ENCODE measurements at regions not wholly inside any gene's neighbourhood (a gene's known extent, or its start where the extent isn't known, plus 50 kb on each side); places are given as distances from the start of the nearest gene placed in this dataset.
"Not testable (repeated sequence)": the region's sequence is repeated elsewhere in the genome, so short reads cannot be mapped to it uniquely, and the experiment has no call there.

DNA sequence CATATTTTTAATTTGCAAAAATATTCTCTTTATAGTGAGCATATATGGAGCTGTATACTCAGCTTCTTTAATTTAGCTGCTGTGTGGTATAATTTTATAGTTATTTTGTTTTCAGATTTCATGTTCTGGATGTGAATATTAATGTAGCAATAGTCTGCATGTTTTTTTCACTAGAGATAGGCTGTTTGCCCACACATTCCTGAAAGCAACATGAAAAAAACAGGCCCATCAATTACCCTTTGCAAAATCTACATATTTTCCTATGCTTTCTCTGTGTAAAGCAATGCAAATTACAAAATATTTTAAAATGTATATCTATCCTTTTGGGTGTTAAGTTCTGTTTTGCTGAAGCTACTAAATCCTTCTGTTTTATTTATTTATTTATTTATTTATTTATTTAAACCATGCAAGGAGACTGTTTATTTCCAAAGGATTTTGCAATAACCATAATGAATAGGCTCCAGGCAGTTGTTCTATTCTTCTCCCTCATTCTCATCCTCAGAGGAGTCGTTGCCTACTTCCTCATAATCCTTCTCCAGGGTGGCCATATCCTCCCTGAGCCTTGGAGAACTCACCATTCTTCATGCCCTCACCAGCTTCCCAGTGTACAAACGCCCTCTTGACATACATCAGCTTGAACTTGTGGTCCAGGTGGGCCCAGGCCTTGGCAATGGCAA, 277.1 kb downstream of the ANKRD50 start:
- no peak for DNase-seq (ENCODE audit: low read depth in 1 of 2, low spot score in 1 of 2)

DNA sequence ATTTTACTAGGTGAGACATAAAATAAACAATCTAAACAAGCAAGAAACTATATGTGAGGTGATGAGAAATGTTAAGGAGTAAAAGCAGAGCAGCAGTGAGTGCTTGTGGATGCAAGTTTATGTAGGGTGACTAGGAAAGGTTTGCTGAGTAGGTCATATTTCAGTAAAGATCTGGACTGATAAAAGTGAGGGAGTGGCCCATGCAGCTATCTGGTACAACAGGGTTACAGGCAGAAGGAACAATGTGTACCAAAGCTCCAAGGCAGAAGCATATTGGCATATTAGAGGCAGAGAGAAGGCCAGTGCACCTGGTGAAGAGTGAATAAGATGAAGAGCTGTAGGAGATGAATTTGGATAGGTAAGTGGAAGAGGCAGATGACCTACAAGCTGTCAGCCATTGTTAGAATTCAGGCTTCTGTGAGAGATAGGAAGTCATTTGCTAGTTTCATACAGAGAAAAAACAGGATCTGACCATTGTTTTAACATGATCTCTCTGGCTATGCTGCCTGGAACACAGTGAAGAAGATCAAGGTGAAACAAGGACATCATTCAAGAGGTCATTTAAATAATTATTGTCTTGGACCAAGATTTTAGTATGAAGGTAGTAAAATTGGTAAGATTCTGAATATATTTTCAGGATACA, 274.6 kb downstream of the ANKRD50 start:
- DNase-seq (ENCODE audit: low read depth in 1 of 2, low spot score in 1 of 2) = no peak

DNA sequence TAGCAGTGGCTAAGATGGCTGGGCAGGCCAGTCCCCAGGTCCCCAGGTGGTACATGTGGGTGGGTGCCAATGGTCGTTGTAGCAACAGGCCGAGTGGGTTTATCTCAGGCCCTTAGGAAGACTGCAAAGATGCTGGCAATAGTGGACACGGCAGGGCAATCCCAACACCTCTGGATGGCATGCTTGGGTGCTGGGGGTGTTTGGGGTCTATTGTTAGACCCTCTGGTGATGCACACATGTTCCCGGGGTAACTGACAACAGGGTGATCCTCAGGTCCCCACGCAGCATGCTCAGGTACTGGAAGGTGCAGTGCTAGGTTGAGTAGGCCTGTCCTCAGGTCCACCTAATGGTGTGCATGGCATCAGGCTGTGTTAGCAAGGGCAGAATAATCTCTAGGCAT, 267.5 kb downstream of the ANKRD50 start:
- DNase-seq (ENCODE audit: low read depth in 1 of 2, low spot score in 1 of 2) = no peak

DNA sequence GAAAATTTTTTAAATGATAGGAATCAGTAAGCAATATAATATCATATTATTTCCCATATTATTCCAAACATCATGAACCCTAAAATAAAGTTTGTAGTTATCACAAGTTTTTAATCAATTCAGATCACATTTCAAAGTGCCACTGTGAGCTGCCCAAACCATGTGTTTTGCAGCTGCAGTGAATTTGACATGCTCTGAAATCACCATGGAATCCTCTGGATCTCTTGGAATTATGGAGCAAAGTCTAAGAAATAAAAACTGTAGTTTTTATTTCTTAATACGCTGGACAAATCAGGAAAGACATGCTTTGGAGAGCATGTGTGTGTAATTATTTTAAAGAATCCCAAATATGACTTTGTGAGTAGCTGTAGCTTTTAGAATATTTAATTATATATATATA, 262.7 kb downstream of the ANKRD50 start:
- DNase-seq (ENCODE audit: low read depth in 1 of 2, low spot score in 1 of 2) = no peak

DNA sequence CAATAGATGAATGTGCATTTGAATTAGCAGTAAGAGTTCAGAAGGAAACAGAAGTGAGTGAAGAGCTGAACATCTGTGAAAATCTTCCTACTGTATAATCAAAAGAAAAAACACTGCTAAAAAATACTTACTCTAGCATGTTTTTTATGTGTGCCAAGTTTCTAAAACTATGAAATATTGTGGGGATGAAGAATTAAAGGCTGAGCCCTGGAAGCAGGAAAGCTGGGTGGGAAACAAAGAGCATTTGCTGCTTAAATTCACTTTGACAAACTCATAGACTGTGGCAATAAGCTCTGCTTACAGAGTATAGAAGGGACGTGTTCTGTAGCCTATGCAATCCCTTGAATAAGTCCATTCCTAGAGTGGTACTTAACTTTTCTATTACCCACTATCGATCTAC, 261.7 kb downstream of the ANKRD50 start:
- no peak for DNase-seq (ENCODE audit: low read depth in 1 of 2, low spot score in 1 of 2)

DNA sequence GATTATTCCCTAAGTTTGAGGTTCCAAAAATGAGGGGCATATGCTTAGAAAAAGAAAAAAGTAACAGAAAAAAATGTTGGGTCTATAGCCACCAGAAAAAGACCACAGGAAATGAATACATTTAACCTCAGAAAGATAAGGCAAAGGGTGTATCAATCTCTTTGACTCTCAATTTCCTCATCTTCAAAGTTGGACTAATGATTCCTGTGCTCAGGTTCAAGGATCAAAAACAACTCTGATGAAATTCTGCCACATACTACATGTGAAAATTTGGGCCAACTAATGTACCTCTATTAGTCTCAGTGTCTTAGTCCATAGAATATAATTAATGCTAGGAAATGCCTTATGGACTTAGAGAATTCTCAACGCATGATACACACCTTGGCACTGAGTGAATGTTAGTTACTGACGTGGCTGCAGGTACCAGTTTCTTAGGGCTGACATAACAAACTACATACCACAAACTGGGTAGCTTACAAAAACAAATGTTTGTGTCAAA, 257.7 kb downstream of the ANKRD50 start:
- DNase-seq (ENCODE audit: low read depth in 1 of 2, low spot score in 1 of 2) = no peak

DNA sequence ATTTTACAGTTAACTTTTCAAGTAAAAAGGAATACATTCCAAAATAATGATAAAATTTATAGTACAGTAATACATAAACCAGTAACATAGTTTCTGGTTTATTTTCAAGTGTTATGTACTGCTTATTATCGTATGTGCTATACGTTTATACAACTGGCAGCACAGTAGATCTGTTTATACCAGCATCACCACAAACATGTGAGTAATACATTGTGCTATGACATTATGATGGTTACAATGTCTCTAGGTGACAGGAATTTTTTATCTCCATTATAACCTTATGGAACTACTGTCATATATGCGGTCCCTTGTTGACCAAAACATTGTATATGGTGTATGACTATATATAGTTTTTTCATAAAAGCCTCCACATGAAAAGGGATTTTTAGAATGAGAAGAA, 256.9 kb downstream of the ANKRD50 start:
- DNase-seq (ENCODE audit: low read depth in 1 of 2, low spot score in 1 of 2) = no peak

DNA sequence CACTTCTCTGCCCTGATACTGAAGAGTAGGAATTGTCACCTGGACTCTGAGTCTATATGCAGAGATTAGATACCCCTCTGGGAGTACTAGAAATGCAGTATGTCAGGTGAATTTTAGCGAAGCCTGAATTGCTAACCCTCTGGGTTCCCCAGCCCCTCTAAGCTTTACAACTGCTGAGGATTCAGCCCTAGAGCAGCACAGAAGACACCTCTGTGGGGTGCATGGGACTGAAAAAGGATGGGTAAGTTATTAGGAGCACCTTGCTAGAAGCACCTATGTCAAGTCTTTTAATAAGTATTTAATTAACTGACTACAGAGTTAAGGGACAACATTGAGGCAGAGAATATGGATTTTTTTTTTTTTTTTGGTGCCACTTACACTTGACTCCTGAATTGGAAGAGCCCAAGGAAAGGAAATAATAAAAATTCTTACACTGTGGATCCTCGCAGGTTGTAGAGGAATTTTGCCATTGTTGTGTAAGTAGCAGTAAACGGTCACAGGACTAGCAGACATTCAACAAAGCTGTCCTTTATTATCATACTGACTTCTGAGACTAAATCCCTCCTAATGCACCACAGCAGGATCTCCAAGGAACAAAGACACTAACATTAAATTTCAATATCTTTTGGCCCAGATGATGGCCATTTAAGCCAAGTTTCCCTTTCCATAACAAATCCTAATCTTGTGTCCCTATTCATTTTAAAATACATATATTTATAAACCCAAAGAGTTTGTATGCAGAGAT, 253.2 kb downstream of the ANKRD50 start:
- no peak for DNase-seq (ENCODE audit: low read depth in 1 of 2, low spot score in 1 of 2)

DNA sequence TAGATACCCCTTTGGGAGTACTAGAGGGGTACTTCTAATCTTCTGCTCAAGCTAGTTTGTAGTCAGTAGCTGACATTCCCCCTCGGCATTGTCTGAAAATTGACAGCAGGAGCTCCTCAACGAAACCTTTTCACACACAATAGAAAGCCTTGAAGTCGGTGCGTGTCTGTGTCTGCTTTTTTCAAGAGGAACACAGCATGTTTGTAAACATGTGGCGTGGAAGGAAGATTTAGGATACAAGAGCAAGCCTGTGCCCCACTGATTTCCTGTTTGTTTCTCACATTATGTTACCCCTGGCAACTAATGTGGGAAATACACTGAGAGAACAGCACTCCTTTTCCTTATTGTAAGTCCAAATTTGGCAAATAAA, 252.6 kb downstream of the ANKRD50 start:
- DNase-seq (ENCODE audit: low read depth in 1 of 2, low spot score in 1 of 2) = no peak

DNA sequence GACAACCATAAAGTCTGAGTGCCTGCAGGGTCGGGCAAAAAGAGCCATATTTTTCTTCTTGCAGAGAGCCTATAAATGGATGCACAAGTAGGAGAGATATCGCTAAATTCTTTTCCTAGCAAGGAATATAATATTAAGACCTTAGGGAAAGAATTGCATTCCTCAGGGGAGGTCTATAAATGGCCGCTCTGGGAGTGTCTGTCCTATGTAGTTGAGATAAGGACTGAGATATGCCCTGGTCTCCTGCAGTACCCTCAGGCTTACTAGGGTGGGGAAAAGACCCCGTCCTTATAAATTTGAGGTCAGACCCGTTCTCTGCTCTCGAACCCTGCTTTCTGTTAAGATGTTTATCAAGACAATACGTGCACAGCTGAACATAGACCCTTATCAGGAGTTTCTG, 250.9 kb downstream of the ANKRD50 start:
- not testable (repeated sequence) for DNase-seq (ENCODE audit: low read depth in 1 of 2, low spot score in 1 of 2)

DNA sequence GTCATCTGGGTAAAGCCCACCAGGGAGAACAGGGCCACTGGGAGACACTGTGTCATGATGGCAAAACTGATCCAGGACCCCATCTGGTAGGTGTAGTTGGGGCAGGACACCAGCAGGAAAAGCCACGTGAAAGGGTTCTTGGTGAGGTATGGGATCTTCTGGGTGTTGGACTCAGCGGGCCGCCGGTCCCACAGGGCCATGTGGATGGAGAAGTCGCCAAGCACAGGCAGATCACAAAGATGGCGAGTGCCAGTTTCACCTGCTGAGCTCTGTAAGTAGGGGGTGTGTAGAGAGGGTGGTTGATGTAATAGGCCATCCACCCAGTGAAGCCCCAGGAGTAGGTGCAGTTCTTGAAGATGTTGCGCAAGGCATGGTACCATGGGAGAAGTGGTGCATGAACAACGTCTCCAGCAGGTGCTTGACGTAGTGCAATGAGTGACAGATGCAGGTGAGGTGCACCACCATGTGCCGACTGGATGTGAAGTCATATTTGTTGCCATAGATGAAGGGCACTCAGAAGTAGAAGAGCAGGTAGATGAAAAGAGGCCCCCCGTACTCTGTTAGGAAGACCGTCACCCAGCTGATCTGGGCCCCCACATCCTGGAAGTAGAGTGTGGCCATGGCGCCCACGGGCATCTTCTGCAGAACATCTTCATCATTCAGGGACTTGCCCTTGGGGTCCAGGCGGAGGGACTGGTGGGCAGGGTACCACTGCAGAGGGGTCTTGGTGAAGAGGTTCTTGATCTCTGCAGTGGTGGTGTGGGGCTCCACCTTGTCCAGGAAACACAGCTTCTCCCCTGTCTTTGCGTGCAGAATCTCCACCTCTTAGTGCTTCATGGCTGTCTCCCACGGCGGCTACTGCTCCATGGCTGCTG, 249.3 kb downstream of the ANKRD50 start:
- no peak for DNase-seq (ENCODE audit: low read depth in 1 of 2, low spot score in 1 of 2)

DNA sequence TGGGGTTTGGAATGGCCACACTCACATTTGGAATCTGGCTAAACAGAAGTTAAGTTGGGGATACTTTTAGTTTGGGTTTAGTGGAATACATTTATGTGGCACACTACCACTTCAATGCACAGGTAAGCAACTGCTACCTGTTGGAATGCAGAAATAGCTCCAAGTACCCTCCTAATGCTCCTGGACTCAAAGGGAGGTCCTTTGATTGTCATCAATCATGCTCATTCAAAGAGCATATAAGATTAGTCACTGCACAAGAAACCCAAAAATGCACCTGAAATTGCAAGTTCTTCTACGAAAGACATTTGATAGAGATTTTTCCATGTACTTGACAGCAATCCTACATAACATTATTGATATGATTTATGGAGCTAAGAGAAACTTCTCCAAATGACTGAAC, 247.7 kb downstream of the ANKRD50 start:
- DNase-seq (ENCODE audit: low read depth in 1 of 2, low spot score in 1 of 2) = no peak

DNA sequence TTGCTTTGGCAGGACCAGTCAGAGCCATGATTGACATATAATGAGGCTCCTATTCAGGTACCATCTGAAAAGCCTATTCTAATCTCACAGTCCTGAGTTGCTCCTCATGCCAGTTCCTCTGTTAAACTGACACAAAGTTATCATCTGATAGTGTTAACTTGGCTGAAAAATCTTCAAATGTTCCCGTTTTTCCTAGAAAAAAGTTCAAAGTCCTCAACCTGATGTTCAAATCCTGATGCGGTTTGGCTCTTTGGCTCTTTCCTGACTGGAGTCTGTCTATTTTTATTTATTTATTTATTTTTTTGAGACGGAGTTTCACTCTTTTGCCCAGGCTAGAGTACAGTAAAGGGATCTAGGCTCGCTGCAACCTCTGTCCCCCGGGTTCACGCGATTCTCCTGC, 244.2 kb downstream of the ANKRD50 start:
- DNase-seq (ENCODE audit: low read depth in 1 of 2, low spot score in 1 of 2) = no peak

DNA sequence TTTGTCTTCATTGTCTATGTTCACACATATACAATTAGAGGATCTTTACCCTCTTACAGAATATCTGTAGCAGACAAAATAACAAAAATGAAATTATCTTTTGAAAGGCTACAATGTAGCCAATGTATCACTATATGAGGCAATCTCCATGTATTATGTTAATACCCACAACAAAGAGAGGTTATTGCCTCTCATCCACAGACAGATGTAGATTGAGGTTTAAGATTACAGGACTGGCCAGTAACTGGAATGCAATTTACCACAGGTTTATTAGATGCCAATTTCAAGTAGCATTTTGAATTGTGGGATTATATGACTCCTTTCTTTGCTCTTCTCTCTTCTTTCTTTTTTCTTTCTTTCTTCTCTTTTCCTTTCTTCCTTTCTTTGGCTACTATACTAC, 242.6 kb downstream of the ANKRD50 start:
- no peak for DNase-seq (ENCODE audit: low read depth in 1 of 2, low spot score in 1 of 2)

DNA sequence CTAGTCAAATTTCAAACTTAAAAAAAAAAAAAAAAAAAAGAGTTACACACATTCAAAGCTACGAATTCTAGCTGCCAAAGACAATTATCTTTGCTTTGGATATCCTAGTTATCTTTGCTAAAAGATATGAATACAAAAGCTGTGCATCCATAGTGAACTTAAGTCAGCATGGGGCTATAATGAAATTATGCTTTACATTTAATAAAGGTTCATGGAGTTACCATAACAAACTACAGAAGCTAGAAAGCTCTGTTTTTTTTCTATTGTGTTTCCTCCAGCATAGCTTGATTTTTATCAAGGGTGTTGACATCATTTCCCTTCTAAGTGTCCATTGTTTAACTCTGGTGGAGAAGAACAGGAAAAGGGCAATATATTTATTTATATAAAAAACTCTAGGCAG, 234.1 kb downstream of the ANKRD50 start:
- DNase-seq (ENCODE audit: low read depth in 1 of 2, low spot score in 1 of 2) = no peak

DNA sequence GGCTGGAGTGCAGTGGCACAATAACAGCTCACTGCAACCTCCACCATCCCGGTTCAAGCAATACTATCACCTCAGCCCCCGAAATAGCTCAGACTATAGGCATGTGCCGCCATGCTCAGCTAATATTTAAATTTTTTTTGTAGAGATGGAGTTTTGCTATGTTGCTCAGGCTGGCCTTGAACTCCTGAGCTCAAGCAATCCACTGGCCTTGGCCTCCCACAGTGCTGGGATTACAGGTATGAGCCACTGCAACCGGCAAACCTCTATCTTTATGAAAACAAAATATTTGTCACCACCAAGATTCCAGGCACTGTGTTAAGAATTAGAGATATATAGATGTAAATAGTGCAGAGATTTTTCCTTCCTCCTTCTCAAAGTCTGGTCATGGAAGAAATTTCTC, 232.5 kb downstream of the ANKRD50 start:
- no peak for DNase-seq (ENCODE audit: low read depth in 1 of 2, low spot score in 1 of 2)

DNA sequence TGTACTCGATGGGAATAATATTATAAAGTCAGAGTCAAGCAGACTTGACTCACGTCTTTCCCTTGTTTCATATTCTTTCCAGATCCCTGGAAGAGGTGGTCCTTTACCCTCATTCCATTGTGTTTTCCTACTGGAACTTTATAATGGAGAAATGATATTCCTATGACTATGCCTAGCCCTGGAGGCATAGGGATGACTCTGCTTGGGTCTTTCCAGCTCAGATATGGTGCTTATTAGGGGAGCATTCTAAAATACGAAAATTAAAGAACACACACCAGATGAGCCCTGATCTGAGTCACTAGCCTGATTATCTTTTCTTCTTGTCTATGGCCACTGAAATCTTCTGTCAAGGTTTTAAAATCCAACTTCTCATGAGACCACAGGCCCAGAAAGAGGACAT, 231.4 kb downstream of the ANKRD50 start:
- no peak for DNase-seq (ENCODE audit: low read depth in 1 of 2, low spot score in 1 of 2)

DNA sequence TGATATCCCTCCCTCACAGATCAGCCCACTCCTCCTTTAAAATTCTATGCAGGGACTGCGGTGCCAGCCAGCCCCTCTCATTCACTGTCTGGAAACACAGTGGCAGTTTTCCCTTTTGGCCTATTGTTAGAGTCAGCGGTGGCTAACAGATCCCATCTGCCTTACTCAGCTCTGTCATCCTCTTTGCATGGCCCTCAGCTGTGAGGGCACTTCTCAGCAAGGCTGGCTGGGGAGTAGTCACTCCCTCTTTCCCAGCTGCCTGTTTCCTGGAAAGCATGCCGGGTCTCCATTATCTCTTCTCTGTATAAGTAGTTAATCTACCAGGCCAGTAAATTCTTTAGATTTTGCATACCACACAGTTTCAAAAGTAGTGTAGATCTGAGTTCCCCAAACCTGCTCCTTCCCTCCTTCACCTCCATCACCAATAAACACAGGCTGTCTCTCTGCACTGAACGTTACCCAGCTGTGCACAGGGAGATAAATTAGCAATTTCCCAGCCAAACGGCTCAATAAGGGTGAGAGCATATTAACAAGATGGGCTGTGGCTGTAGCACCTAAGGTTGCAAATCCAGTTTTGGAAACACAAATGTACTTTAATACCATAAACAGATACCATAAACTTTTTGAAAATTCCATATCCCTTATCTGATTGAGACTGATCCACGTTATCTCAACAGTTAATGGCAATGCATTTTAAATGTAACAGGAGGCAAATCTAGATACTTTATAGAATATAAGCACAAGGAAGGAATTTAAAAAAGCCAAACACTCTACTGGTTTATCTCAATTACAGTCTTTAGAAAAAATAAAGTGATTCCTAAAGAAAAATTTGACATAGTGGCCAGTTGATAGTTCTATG, 229.3 kb downstream of the ANKRD50 start:
- no peak for DNase-seq (ENCODE audit: low read depth in 1 of 2, low spot score in 1 of 2)

DNA sequence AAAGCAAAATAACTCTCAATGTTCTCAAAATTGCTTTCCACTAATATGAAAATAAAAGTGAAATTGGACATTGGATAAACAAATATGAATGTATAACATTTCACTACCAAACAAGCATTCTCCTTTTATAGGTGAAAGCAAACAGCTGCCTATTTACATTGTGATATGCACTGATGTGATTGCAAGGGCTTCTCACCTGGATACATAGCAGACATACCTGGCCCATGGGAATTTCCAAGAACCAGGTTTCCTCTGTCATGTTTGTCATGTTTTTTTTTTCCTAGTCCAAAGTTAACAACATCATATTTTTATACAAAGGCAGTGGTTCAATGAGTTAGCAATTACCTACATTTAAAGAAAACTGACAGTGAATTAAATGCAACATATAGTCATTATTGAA, 228.5 kb downstream of the ANKRD50 start:
- DNase-seq (ENCODE audit: low read depth in 1 of 2, low spot score in 1 of 2) = no peak

DNA sequence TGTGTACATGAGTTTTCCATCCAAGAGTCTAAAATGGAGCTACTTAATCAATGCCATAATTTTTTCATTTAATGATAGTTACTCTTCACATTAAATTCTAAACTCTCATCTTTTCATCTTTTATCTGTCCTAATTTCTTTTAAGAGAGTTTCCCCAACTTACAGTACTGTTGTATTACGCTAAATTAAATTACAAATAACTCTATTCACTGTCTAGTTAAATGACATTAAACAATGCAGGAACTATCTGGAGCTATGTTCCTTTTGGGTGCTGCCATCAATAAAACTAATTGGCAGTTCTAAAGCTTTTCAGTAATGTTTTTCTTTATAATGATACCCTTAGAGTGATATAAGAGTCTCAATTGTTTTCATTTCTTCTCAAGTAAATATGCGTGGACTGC, 227.6 kb downstream of the ANKRD50 start:
- no peak for DNase-seq (ENCODE audit: low read depth in 1 of 2, low spot score in 1 of 2)

DNA sequence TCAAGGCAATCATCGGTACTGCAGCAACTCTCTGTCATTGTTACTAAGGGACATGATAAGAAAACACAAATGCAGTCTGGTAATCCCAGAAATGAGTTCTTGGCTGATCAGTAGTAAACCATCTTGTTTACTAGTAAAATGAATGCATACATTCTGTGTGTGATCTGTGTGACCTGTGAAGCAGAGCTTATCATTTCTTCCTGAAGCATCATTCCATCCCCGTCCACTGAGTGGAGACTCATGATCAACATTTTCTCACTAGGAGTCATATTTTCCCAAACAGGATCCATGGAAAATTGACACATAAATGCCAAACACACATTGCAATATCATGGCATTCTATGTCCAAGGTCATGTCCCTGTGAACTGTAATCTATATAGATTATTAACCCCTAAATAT, 226.1 kb downstream of the ANKRD50 start:
- DNase-seq (ENCODE audit: low read depth in 1 of 2, low spot score in 1 of 2) = no peak
